Neutrophil (primary cell): ENCODE measurements at regions not wholly inside any gene's neighbourhood (a gene's known extent, or its start where the extent isn't known, plus 50 kb on each side); places are given as distances from the start of the nearest gene placed in this dataset.

ENCODE experiments used
- H3K27ac ChIP-seq: fragments of 200-600 bp; sonication (generic); 2 replicates; pipeline ENCODE4 v1.5.1; 2016; ENCODE audit warnings: mild to moderate bottlenecking, moderate library complexity
- H3K27me3 ChIP-seq: fragments of 200-600 bp; sonication (generic); 2 replicates; pipeline ENCODE4 v1.6.0; 2016; ENCODE audit warnings: mild to moderate bottlenecking
- H3K36me3 ChIP-seq: fragments of 200-600 bp; sonication (generic); 2 replicates; pipeline ENCODE4 v1.5.1; 2017
- H3K4me1 ChIP-seq, 2 experiments: fragments of 200-600 bp in 1 of 2; sonication (generic) in 1 of 2; 1 replicate in 1 of 2; 2 replicates in 1 of 2; pipeline versions ENCODE4 v1.5.1 to v1.6.1; 2013 to 2016; ENCODE audit warnings: low read depth in 1 of 2, low read length in 1 of 2, mild to moderate bottlenecking in 1 of 2, moderate library complexity in 1 of 2; ENCODE audit not compliant: control insufficient read depth in 1 of 2, insufficient read depth in 1 of 2
- H3K4me3 ChIP-seq, 2 experiments: fragments of 200-600 bp in 1 of 2; sonication (generic) in 1 of 2; 1 replicate in 1 of 2; 2 replicates in 1 of 2; pipeline ENCODE4 v1.5.1; 2013 to 2016; ENCODE audit warnings: low read depth in 1 of 2, low read length in 1 of 2, mild to moderate bottlenecking in 1 of 2, moderate library complexity in 1 of 2
- H3K9me3 ChIP-seq: fragments of 200-600 bp; sonication (generic); 2 replicates; pipeline ENCODE4 v1.5.1; 2016
- CTCF ChIP-seq: fragments of 200-600 bp; sonication (generic); IDR thresholded peaks from 2 replicates; pipeline ENCODE4 v1.5.1; 2016; ENCODE audit warnings: antibody characterized with exemption

GRCh38 chr4:12221031-12221430 lies 792.3 kb upstream of the HS3ST1 start:
- Histone ChIP-seq H3K4me1 (no peaks in the 10 kb centered on the region), H3K27me3 (no peaks in the 10 kb centered on the region), H3K36me3 (no peaks in the 10 kb centered on the region), H3K9me3 (no peaks in the 10 kb centered on the region), H3K27ac (peak overlapping the region; percentile 45), H3K4me3 (no peak overlapping the region)
- TF ChIP-seq CTCF = no peak

- Histone ChIP-seq H3K4me3 (no peak overlapping the region), H3K9me3 (no peaks in the 10 kb centered on the region), H3K27me3 (no peaks in the 10 kb centered on the region), H3K27ac (no peak overlapping the region), H3K4me1 (no peaks in the 10 kb centered on the region), H3K36me3 (no peaks in the 10 kb centered on the region)
- TF ChIP-seq CTCF = no peak
Observed at GRCh38 chr4:12211636-12212035, 782.9 kb upstream of the HS3ST1 start.

GRCh38 chr4:12207396-12207795 lies 778.7 kb upstream of the HS3ST1 start:
- Histone ChIP-seq H3K27me3 (no peaks in the 10 kb centered on the region), H3K9me3 (no peaks in the 10 kb centered on the region), H3K27ac (no peak overlapping the region), H3K4me1 (no peaks in the 10 kb centered on the region), H3K4me3 (no peak overlapping the region), H3K36me3 (no peaks in the 10 kb centered on the region)
- no peak for TF ChIP-seq CTCF

GRCh38 chr4:12206091-12206490 lies 777.4 kb upstream of the HS3ST1 start:
- no peak for TF ChIP-seq CTCF
- Histone ChIP-seq H3K27ac (no peak overlapping the region), H3K27me3 (no peaks in the 10 kb centered on the region), H3K4me1 (no peaks in the 10 kb centered on the region), H3K9me3 (no peaks in the 10 kb centered on the region), H3K4me3 (no peak overlapping the region), H3K36me3 (no peaks in the 10 kb centered on the region)

GRCh38 chr4:12203945-12204344 lies 775.3 kb upstream of the HS3ST1 start:
- H3K36me3 ChIP-seq = no peaks in the 10 kb centered on the region
- no peaks in the 10 kb centered on the region for H3K4me1 ChIP-seq
- no peak overlapping the region for H3K27ac ChIP-seq
- no peaks in the 10 kb centered on the region for H3K27me3 ChIP-seq
- no peak overlapping the region for H3K4me3 ChIP-seq
- no peak for TF ChIP-seq CTCF
- no peaks in the 10 kb centered on the region for H3K9me3 ChIP-seq

- H3K4me3 ChIP-seq = no peak overlapping the region
- no peaks in the 10 kb centered on the region for H3K4me1 ChIP-seq
- H3K27me3 ChIP-seq = no peaks in the 10 kb centered on the region
- H3K27ac ChIP-seq = no peak overlapping the region
- no peak for TF ChIP-seq CTCF
- no peaks in the 10 kb centered on the region for H3K36me3 ChIP-seq
- no peaks in the 10 kb centered on the region for H3K9me3 ChIP-seq
Observed at GRCh38 chr4:12200226-12200625, 771.5 kb upstream of the HS3ST1 start.
